GM12878 (cell line): ENCODE measurements at regions not wholly inside any gene's neighbourhood (a gene's known extent, or its start where the extent isn't known, plus 50 kb on each side); places are given as distances from the start of the nearest gene placed in this dataset.

Source experiments
- ATF2 ChIP-seq: IDR thresholded peaks from 2 replicates; pipeline ENCODE4 v1.6.1; 2012; ENCODE audit warnings: low read length, inconsistent platforms
- BCL3 ChIP-seq: IDR thresholded peaks from 2 replicates; pipeline ENCODE4 v1.6.1; 2011; ENCODE audit warnings: borderline replicate concordance, low read depth, mild to moderate bottlenecking, moderate library complexity, low read length; ENCODE audit not compliant: insufficient read depth, poor library complexity, severe bottlenecking
- BRCA1 ChIP-seq: IDR thresholded peaks from 2 replicates; pipeline ENCODE4 v1.6.1; 2011; ENCODE audit warnings: low read depth, low read length, improper control_type of control experiment
- ETV6 ChIP-seq, 2 experiments: fragments of 450-650 bp in 1 of 2; IDR thresholded peaks in 1 of 2; conservative IDR thresholded peaks in 1 of 2; 2 replicates each; pipeline ENCODE4 v1.6.1; 2014; ENCODE audit warnings: antibody characterized with exemption in 1 of 2, borderline replicate concordance in 1 of 2, low read depth in 1 of 2, mild to moderate bottlenecking in 1 of 2, moderate library complexity in 1 of 2
- IRF3 ChIP-seq: fragments of 450-650 bp; IDR thresholded peaks from 2 replicates; pipeline ENCODE4 v1.6.1; 2014; ENCODE audit warnings: mild to moderate bottlenecking
- KDM1A ChIP-seq: fragments of 200-600 bp; sonication (generic); IDR thresholded peaks from 2 replicates; pipeline ENCODE4 v1.6.1; 2016; ENCODE audit warnings: borderline replicate concordance
- MEF2A ChIP-seq: IDR thresholded peaks from 2 replicates; pipeline ENCODE4 v1.6.1; 2011; ENCODE audit warnings: low read depth, mild to moderate bottlenecking, low read length, moderate library complexity; ENCODE audit not compliant: insufficient read depth
- NFYA ChIP-seq: IDR thresholded peaks from 2 replicates; pipeline ENCODE4 v1.6.1; 2011; ENCODE audit warnings: low read depth, mild to moderate bottlenecking, low read length, improper control_type of control experiment, borderline replicate concordance
- NFYB ChIP-seq: IDR thresholded peaks from 2 replicates; pipeline ENCODE4 v1.6.1; 2011; ENCODE audit warnings: low read depth, mild to moderate bottlenecking, low read length, improper control_type of control experiment, moderate library complexity; ENCODE audit not compliant: insufficient read depth
- NR2C1 ChIP-seq: fragments of 450-650 bp; IDR thresholded peaks from 2 replicates; pipeline ENCODE4 v1.6.1; 2017; ENCODE audit warnings: antibody characterized with exemption, mild to moderate bottlenecking, moderate library complexity
- RBBP5 ChIP-seq: fragments of 200-600 bp; sonication (generic); conservative IDR thresholded peaks from 2 replicates; pipeline ENCODE4 v1.6.1; 2016
- RUNX3 ChIP-seq: IDR thresholded peaks from 2 replicates; pipeline ENCODE4 v1.6.1; 2012; ENCODE audit warnings: low read length, inconsistent platforms
- SMAD1 ChIP-seq: fragments of 450-650 bp; IDR thresholded peaks from 2 replicates; pipeline ENCODE4 v1.6.1; 2018; ENCODE audit warnings: mild to moderate bottlenecking, low read depth; ENCODE audit not compliant: partially characterized antibody
- USF2 ChIP-seq: IDR thresholded peaks from 2 replicates; pipeline ENCODE4 v1.6.1; 2011; ENCODE audit warnings: low read depth, low read length, improper control_type of control experiment, borderline replicate concordance
- ZNF384 ChIP-seq: IDR thresholded peaks from 2 replicates; pipeline ENCODE4 v1.6.1; 2012; ENCODE audit warnings: low read depth, mild to moderate bottlenecking, low read length, improper control_type of control experiment, borderline replicate concordance
- ZNF592 ChIP-seq: fragments of 450-650 bp; IDR thresholded peaks from 2 replicates; pipeline ENCODE4 v1.6.1; 2017; ENCODE audit warnings: mild to moderate bottlenecking, moderate library complexity
- ZSCAN29 ChIP-seq: fragments of 450-650 bp; IDR thresholded peaks from 2 replicates; pipeline ENCODE4 v1.6.1; 2017; ENCODE audit warnings: mild to moderate bottlenecking, moderate library complexity
- TF ChIP-seq, protein P1 (sequence below): fragments of 450-650 bp; IDR thresholded peaks from 2 replicates; pipeline ENCODE4 v1.6.1; 2018; ENCODE audit warnings: mild to moderate bottlenecking, low read depth, moderate library complexity; ENCODE audit not compliant: partially characterized antibody

- TF ChIP-seq, protein P1, sequence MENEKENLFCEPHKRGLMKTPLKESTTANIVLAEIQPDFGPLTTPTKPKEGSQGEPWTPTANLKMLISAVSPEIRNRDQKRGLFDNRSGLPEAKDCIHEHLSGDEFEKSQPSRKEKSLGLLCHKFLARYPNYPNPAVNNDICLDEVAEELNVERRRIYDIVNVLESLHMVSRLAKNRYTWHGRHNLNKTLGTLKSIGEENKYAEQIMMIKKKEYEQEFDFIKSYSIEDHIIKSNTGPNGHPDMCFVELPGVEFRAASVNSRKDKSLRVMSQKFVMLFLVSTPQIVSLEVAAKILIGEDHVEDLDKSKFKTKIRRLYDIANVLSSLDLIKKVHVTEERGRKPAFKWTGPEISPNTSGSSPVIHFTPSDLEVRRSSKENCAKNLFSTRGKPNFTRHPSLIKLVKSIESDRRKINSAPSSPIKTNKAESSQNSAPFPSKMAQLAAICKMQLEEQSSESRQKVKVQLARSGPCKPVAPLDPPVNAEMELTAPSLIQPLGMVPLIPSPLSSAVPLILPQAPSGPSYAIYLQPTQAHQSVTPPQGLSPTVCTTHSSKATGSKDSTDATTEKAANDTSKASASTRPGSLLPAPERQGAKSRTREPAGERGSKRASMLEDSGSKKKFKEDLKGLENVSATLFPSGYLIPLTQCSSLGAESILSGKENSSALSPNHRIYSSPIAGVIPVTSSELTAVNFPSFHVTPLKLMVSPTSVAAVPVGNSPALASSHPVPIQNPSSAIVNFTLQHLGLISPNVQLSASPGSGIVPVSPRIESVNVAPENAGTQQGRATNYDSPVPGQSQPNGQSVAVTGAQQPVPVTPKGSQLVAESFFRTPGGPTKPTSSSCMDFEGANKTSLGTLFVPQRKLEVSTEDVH = no peak
- TF ChIP-seq ATF2 (peak; percentile 95), RUNX3 (peak; percentile 97), SMAD1 (no peak), MEF2A (peak; percentile 81), IRF3 (no peak), ZNF384 (no peak), NR2C1 (no peak), ZSCAN29 (no peak), BRCA1 (no peak), ZNF592 (no peak), USF2 (no peak), RBBP5 (no peak), BCL3 (peak; percentile 81), KDM1A (no peak), NFYB (no peak), NFYA (no peak), ETV6 (conservative IDR thresholded peaks at IDR 0.05 in 1 of 2, IDR thresholded peaks at IDR 0.05 in 1 of 2; ENCODE audit: borderline replicate concordance in 1 of 2, low read depth in 1 of 2) (peak in 1 of 2 experiments; percentile 47; a peak in 2 of 4 replicates)
These were observed 333.6 kb upstream of the NCAM1 start (continued) for GRCh38 chr11:112627588-112628045.
